ENCODE measurements at regions not wholly inside any gene's neighbourhood (a gene's known extent, or its start where the extent isn't known, plus 50 kb on each side); places are given as distances from the start of the nearest gene placed in this dataset.
A peak's percentile ranks its signal among the peaks of the same experiment; 100 is the strongest.

GRCh38 chr1:191929383-191929782 lies 228.9 kb upstream of the RGS18 start:
- no peak for DNase-seq

GRCh38 chr1:191943684-191944083 lies 214.6 kb upstream of the RGS18 start:
- DNase-seq, result no peak

GRCh38 chr1:191953526-191953925 lies 204.7 kb upstream of the RGS18 start:
- no peak for DNase-seq

- no peak for DNase-seq
Measured at GRCh38 chr1:191959856-191960255, 198.4 kb upstream of the RGS18 start.

GRCh38 chr1:191963286-191963685 lies 195.0 kb upstream of the RGS18 start:
- no peak for DNase-seq

- DNase-seq, result no peak
Measured at GRCh38 chr1:191963781-191964455, 194.3 kb upstream of the RGS18 start.

- no peak for DNase-seq
Measured at GRCh38 chr1:191969290-191969689, 189.0 kb upstream of the RGS18 start.

- no peak for DNase-seq
Measured at GRCh38 chr1:191970116-191970515, 188.1 kb upstream of the RGS18 start.

- no peak for DNase-seq
Measured at GRCh38 chr1:191971447-191971846, 186.8 kb upstream of the RGS18 start.

- DNase-seq, result no peak
Measured at GRCh38 chr1:191974004-191974403, 184.3 kb upstream of the RGS18 start.

- no peak for DNase-seq
Measured at GRCh38 chr1:191977874-191978506, 180.3 kb upstream of the RGS18 start.

- no peak for DNase-seq
Measured at GRCh38 chr1:191984856-191985255, 173.4 kb upstream of the RGS18 start.

GRCh38 chr1:191992118-191992517 lies 166.1 kb upstream of the RGS18 start:
- DNase-seq, result no peak

- peak; percentile 38 for DNase-seq
Measured at GRCh38 chr1:191993549-191993948, 164.7 kb upstream of the RGS18 start.

GRCh38 chr1:192002063-192002462 lies 156.2 kb upstream of the RGS18 start:
- DNase-seq, result no peak

GRCh38 chr1:192003295-192004077 lies 154.8 kb upstream of the RGS18 start:
- DNase-seq, result no peak

- DNase-seq, result no peak
Measured at GRCh38 chr1:192005976-192006375, 152.3 kb upstream of the RGS18 start.

- DNase-seq, result no peak
Measured at GRCh38 chr1:192008281-192008825, 149.9 kb upstream of the RGS18 start.

GRCh38 chr1:192010406-192010805 lies 147.9 kb upstream of the RGS18 start:
- DNase-seq, result no peak

GRCh38 chr1:192011525-192011924 lies 146.7 kb upstream of the RGS18 start:
- no peak for DNase-seq

GRCh38 chr1:192022827-192023226 lies 135.4 kb upstream of the RGS18 start:
- no peak for DNase-seq

- DNase-seq, result no peak
Measured at GRCh38 chr1:192024881-192025280, 133.4 kb upstream of the RGS18 start.

- no peak for DNase-seq
Measured at GRCh38 chr1:192038567-192038966, 119.7 kb upstream of the RGS18 start.

GRCh38 chr1:192045131-192045530 lies 113.1 kb upstream of the RGS18 start:
- no peak for DNase-seq
